K562 (cell line): ENCODE measurements at regions not wholly inside any gene's neighbourhood (a gene's known extent, or its start where the extent isn't known, plus 50 kb on each side); places are given as distances from the start of the nearest gene placed in this dataset.

Experiments used
- ATAC-seq: fragments of 200-7000 bp; cut with Tn5 transposase; 3 replicates; pipeline ENCODE4 v1.9.1; 2020; ENCODE audit warnings: moderate library complexity
- BruUV-seq: library from RNA; stranded (reverse); fragments of 400-500 nt; replicated peaks from 2 replicates; lab custom pipeline; 2021; lab: Mats Ljungman, UMichigan
- CTCF ChIA-PET: fragments of 300-600 bp; formaldehyde crosslinking; extraction: SDS; loops from one replicate; lab custom pipeline; 2021; ENCODE audit warnings: low intra/inter-chr PET ratio; lab: Yijun Ruan, JAX
- POLR2A ChIA-PET: fragments of 300-600, 350-650 bp; sonication (Branson Sonifier 250); formaldehyde crosslinking; extraction: SDS; loops from one replicate; lab custom pipeline; 2021; ENCODE audit warnings: antibody characterized with exemption, inconsistent platforms; lab: Yijun Ruan, JAX
- DNase-seq, 4 experiments: peaks; one replicate each; pipeline versions ENCODE4 v3.0.0 to v3.0.0-alpha.2; 2011 to 2018; ENCODE audit warnings: low spot score in 3 of 4, mixed read lengths in 3 of 4; ENCODE audit errors: extremely low read depth in 1 of 4
- FAIRE-seq: peaks from 2 replicates; lab custom pipeline; 2011; peaks lifted over from hg19 to GRCh38; lab: Jason Lieb, UNC
- H2AFZ ChIP-seq: 2 replicates; pipeline ENCODE4 v1.6.0; 2011; ENCODE audit warnings: low read depth, low read length, control low read depth, inconsistent platforms
- H3K27ac ChIP-seq: fragments of 200-600 bp; 3 replicates; pipeline ENCODE4 v1.8.0; 2011; ENCODE audit warnings: low read depth, mild to moderate bottlenecking, control low read depth, inconsistent platforms, low read length, moderate library complexity, mixed read lengths; ENCODE audit errors: extremely low read depth
- H3K27me3 ChIP-seq, 2 experiments: fragments of 300-600 bp in 1 of 2; 2 replicates in 1 of 2; 3 replicates in 1 of 2; pipeline versions ENCODE4 v1.6.0 to v1.8.0; 2011; ENCODE audit warnings: inconsistent platforms in 2 of 2, low read length in 2 of 2, mild to moderate bottlenecking in 1 of 2, mixed read lengths in 1 of 2, moderate library complexity in 1 of 2; ENCODE audit not compliant: control insufficient read depth in 2 of 2, insufficient read depth in 2 of 2
- H3K36me3 ChIP-seq: fragments of 300-600 bp; 3 replicates; pipeline ENCODE4 v1.8.0; 2011; ENCODE audit warnings: mild to moderate bottlenecking, low read length, inconsistent platforms; ENCODE audit not compliant: control insufficient read depth, insufficient read depth
- H3K4me1 ChIP-seq, 2 experiments: fragments of 200-600 bp in 1 of 2; replicated peaks in 1 of 2; 2 replicates in 1 of 2; 3 replicates in 1 of 2; pipeline versions ENCODE4 v1.5.1 to v1.8.0; 2011; ENCODE audit warnings: inconsistent platforms in 2 of 2, low read length in 2 of 2, mild to moderate bottlenecking in 1 of 2, mixed read lengths in 1 of 2, moderate library complexity in 1 of 2; ENCODE audit not compliant: control insufficient read depth in 2 of 2, insufficient read depth in 2 of 2
- H3K4me2 ChIP-seq: 2 replicates; pipeline ENCODE4 v1.6.1; 2011; ENCODE audit warnings: low read length, control low read depth, inconsistent platforms, mixed read lengths; ENCODE audit not compliant: insufficient read depth
- H3K4me3 ChIP-seq: fragments of 200-600 bp; sonication (generic), shearing (Covaris generic); 2 replicates; pipeline ENCODE4 v1.5.1; 2016; ENCODE audit warnings: control low read depth, inconsistent platforms
- H3K79me2 ChIP-seq: fragments of 200-600 bp; 3 replicates; pipeline ENCODE4 v1.8.0; 2011; ENCODE audit warnings: low read length, inconsistent platforms; ENCODE audit not compliant: control insufficient read depth, insufficient read depth
- H3K9ac ChIP-seq, 2 experiments: 2 replicates each; pipeline versions ENCODE4 v1.6.0 to v1.6.1; 2011; ENCODE audit warnings: low read depth in 2 of 2, low read length in 2 of 2, control low read depth in 1 of 2, inconsistent platforms in 1 of 2, mild to moderate bottlenecking in 1 of 2, mixed read lengths in 1 of 2; ENCODE audit not compliant: insufficient read depth in 1 of 2
- H3K9me1 ChIP-seq: one replicate; pipeline ENCODE4 v1.6.0; 2011; ENCODE audit warnings: inconsistent platforms, mild to moderate bottlenecking, low read length, moderate library complexity; ENCODE audit not compliant: control insufficient read depth, insufficient read depth
- H3K9me3 ChIP-seq: replicated peaks from 2 replicates; pipeline ENCODE4 v1.5.1; 2011; ENCODE audit warnings: low read depth, low read length, inconsistent platforms; ENCODE audit not compliant: control insufficient read depth, insufficient read depth
- H4K20me1 ChIP-seq: replicated peaks from 2 replicates; pipeline ENCODE4 v1.6.1; 2011; ENCODE audit warnings: low read length, inconsistent platforms, mixed read lengths; ENCODE audit not compliant: control insufficient read depth, insufficient read depth
- BCL6 ChIP-seq: fragments of 250-450 bp; sonication (Bioruptor Pico); IDR thresholded peaks from 2 replicates; pipeline ENCODE4 v1.4.0; 2020
- CBFA2T2 ChIP-seq: fragments of 450-650 bp; conservative IDR thresholded peaks from 2 replicates; pipeline ENCODE4 v1.6.1; 2017; ENCODE audit warnings: mild to moderate bottlenecking
- DIDO1 ChIP-seq: fragments of 450-650 bp; IDR thresholded peaks from 2 replicates; pipeline ENCODE4 v1.6.1; 2016; ENCODE audit warnings: low read depth, missing biosample characterization, missing genetic modification characterization
- HSF4 ChIP-seq: fragments of 250-450 bp; sonication (Bioruptor Pico); IDR thresholded peaks from 2 replicates; pipeline ENCODE4 v2.1.2; 2022; ENCODE audit warnings: mild to moderate bottlenecking, moderate library complexity, borderline replicate concordance
- KAT8 ChIP-seq: fragments of 450-650 bp; IDR thresholded peaks from 2 replicates; pipeline ENCODE4 v1.6.1; 2016; ENCODE audit warnings: low read depth, mild to moderate bottlenecking
- MTF1 ChIP-seq: fragments of 250-450 bp; sonication (Bioruptor Pico); IDR thresholded peaks from 2 replicates; pipeline ENCODE4 v1.9.0; 2021; ENCODE audit warnings: moderate library complexity, mild to moderate bottlenecking, inconsistent platforms, borderline replicate concordance
- NFXL1 ChIP-seq: fragments of 450-650 bp; formaldehyde crosslinking; IDR thresholded peaks from 2 replicates; pipeline ENCODE4 v1.4.0; 2021; ENCODE audit warnings: mild to moderate bottlenecking
- SP2 ChIP-seq: IDR thresholded peaks from 2 replicates; pipeline ENCODE4 v1.6.1; 2011; ENCODE audit warnings: mild to moderate bottlenecking, low read depth, low read length, moderate library complexity; ENCODE audit not compliant: poor library complexity, severe bottlenecking; ENCODE audit errors: extremely low read depth
- XRCC3 ChIP-seq: fragments of 450-650 bp; IDR thresholded peaks from 2 replicates; pipeline ENCODE4 v1.6.1; 2017; ENCODE audit warnings: mild to moderate bottlenecking, moderate library complexity
- ZNF124 ChIP-seq: sonication (generic); formaldehyde crosslinking; IDR thresholded peaks from 2 replicates; pipeline ENCODE4 v1.8.1; 2022; ENCODE audit warnings: missing genetic modification reagents
- ZNF143 ChIP-seq: sonication (generic); formaldehyde crosslinking; IDR thresholded peaks from 2 replicates; pipeline ENCODE4 v1.9.0; 2022; ENCODE audit warnings: mild to moderate bottlenecking, missing genetic modification reagents
- ZNF644 ChIP-seq: fragments of 200-800 bp; sonication (Bioruptor generic); IDR thresholded peaks from 2 replicates; pipeline ENCODE4 v1.6.1; 2016; ENCODE audit warnings: low read depth, missing genetic modification characterization, missing compliant biosample characterization
- in situ Hi-C: fragments of 300-500 bp; cut with MboI; formaldehyde crosslinking; loops from 4 replicates; pipeline ENCODE4 v1.15.0; 2018; ENCODE audit warnings: inconsistent platforms, mixed read lengths
- intact Hi-C: fragments of 100-400 bp; cut with micrococcal nuclease; formaldehyde crosslinking; loops from 2 replicates; pipeline ENCODE4 v1.14.2; 2022
- TF ChIP-seq, protein P1 (sequence below), 2 experiments: IDR thresholded peaks; 2 replicates each; pipeline ENCODE4 v1.6.1; 2011; ENCODE audit warnings: borderline replicate concordance in 1 of 2, control low read depth in 1 of 2, low read depth in 1 of 2, low read length in 1 of 2, mild to moderate bottlenecking in 1 of 2, mixed read lengths in 1 of 2, moderate library complexity in 1 of 2; ENCODE audit not compliant: insufficient read depth in 1 of 2, insufficient read length in 1 of 2, poor library complexity in 1 of 2, severe bottlenecking in 1 of 2; ENCODE audit errors: extremely low read depth in 1 of 2
- TF ChIP-seq, protein P2 (sequence below), 2 experiments: fragments of 450-650 bp; IDR thresholded peaks; 2 replicates each; pipeline ENCODE4 v1.6.1; 2016; ENCODE audit warnings: mild to moderate bottlenecking in 2 of 2, borderline replicate concordance in 1 of 2, low read depth in 1 of 2, moderate library complexity in 1 of 2

DNA sequence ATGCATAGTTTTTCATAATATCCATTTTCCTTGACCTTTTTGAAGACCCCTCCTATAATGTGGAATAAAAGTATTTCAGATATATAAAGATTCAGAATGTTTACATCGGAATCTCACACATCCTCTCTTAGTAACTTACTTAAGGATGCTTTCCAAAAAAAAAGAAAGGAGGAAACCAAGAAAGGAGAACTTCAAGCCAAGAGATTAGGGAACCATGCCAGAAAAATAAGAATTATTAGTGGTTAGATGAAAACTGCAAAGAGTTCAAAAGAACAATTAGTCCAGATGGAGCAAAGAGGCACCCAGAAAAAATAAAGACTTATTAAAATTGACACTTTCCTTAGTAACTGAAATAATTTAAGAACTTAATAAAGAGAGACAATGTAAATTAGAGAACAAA is 179.2 kb downstream of the DUSP6 start (continued):
- TF ChIP-seq ZNF143 (CRISPR knock-in tag) = no peak
- no peak for TF ChIP-seq ZNF644 (tag)
- no peak for TF ChIP-seq DIDO1 (tag)
- no peak for TF ChIP-seq ZNF124 (CRISPR knock-in tag)

DNA sequence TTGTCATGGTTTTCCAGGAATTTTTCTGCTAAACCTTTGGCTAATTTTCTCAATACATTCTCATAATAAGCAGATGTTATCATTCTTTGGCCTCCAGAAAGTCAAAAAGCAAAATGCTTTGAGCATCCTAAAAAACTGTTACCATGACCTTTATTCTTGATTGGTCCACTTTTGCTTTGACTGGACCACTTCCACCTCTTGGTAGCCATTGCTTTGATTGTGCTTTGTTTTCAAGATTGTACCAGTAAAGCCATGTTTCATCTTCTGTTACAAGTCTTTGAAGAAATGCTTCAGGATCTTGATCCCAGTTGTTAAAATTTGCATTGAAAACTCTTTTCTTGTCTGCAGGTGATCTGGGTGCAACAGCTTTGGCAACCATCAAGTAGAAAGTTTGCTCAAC is 180.1 kb downstream of the DUSP6 start:
- Histone ChIP-seq H3K4me3 (no peak overlapping the region), H3K4me1 (no peaks in the 10 kb centered on the region), H3K27ac (no peak overlapping the region), H3K9me1 (no peaks in the 10 kb centered on the region), H3K9me3 (no peaks in the 10 kb centered on the region), H3K9ac (no peak overlapping the region), H4K20me1 (no peaks in the 10 kb centered on the region), H2AFZ (no peak overlapping the region), H3K4me2 (no peak overlapping the region), H3K36me3 (no peaks in the 10 kb centered on the region), H3K27me3 (no peaks in the 10 kb centered on the region), H3K79me2 (no peaks in the 10 kb centered on the region)
- intact Hi-C loops = no loop called here
- FAIRE-seq (no peak), DNase-seq (no peak), ATAC-seq (no peak)
- BruUV-seq = no TSS peak
- in situ Hi-C loops = no loop called here
- POLR2A ChIA-PET = no interaction called here
- CTCF ChIA-PET = no interaction called here
- TF ChIP-seq HSF4 (no peak), CBFA2T2 (no peak), BCL6 (no peak), NFXL1 (CRISPR knock-in tag) (no peak), ZNF124 (CRISPR knock-in tag) (no peak), SP2 (no peak), KAT8 (no peak), MTF1 (CRISPR knock-in tag) (no peak), XRCC3 (no peak)
- TF ChIP-seq, protein P1, sequence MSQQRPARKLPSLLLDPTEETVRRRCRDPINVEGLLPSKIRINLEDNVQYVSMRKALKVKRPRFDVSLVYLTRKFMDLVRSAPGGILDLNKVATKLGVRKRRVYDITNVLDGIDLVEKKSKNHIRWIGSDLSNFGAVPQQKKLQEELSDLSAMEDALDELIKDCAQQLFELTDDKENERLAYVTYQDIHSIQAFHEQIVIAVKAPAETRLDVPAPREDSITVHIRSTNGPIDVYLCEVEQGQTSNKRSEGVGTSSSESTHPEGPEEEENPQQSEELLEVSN (IDR thresholded peaks at IDR 0.05; ENCODE audit: borderline replicate concordance in 1 of 2, extremely low read depth in 1 of 2, insufficient read depth in 1 of 2, insufficient read length in 1 of 2, low read depth in 1 of 2, low read length in 1 of 2, poor library complexity in 1 of 2, severe bottlenecking in 1 of 2) = no peak
- TF ChIP-seq, protein P2, sequence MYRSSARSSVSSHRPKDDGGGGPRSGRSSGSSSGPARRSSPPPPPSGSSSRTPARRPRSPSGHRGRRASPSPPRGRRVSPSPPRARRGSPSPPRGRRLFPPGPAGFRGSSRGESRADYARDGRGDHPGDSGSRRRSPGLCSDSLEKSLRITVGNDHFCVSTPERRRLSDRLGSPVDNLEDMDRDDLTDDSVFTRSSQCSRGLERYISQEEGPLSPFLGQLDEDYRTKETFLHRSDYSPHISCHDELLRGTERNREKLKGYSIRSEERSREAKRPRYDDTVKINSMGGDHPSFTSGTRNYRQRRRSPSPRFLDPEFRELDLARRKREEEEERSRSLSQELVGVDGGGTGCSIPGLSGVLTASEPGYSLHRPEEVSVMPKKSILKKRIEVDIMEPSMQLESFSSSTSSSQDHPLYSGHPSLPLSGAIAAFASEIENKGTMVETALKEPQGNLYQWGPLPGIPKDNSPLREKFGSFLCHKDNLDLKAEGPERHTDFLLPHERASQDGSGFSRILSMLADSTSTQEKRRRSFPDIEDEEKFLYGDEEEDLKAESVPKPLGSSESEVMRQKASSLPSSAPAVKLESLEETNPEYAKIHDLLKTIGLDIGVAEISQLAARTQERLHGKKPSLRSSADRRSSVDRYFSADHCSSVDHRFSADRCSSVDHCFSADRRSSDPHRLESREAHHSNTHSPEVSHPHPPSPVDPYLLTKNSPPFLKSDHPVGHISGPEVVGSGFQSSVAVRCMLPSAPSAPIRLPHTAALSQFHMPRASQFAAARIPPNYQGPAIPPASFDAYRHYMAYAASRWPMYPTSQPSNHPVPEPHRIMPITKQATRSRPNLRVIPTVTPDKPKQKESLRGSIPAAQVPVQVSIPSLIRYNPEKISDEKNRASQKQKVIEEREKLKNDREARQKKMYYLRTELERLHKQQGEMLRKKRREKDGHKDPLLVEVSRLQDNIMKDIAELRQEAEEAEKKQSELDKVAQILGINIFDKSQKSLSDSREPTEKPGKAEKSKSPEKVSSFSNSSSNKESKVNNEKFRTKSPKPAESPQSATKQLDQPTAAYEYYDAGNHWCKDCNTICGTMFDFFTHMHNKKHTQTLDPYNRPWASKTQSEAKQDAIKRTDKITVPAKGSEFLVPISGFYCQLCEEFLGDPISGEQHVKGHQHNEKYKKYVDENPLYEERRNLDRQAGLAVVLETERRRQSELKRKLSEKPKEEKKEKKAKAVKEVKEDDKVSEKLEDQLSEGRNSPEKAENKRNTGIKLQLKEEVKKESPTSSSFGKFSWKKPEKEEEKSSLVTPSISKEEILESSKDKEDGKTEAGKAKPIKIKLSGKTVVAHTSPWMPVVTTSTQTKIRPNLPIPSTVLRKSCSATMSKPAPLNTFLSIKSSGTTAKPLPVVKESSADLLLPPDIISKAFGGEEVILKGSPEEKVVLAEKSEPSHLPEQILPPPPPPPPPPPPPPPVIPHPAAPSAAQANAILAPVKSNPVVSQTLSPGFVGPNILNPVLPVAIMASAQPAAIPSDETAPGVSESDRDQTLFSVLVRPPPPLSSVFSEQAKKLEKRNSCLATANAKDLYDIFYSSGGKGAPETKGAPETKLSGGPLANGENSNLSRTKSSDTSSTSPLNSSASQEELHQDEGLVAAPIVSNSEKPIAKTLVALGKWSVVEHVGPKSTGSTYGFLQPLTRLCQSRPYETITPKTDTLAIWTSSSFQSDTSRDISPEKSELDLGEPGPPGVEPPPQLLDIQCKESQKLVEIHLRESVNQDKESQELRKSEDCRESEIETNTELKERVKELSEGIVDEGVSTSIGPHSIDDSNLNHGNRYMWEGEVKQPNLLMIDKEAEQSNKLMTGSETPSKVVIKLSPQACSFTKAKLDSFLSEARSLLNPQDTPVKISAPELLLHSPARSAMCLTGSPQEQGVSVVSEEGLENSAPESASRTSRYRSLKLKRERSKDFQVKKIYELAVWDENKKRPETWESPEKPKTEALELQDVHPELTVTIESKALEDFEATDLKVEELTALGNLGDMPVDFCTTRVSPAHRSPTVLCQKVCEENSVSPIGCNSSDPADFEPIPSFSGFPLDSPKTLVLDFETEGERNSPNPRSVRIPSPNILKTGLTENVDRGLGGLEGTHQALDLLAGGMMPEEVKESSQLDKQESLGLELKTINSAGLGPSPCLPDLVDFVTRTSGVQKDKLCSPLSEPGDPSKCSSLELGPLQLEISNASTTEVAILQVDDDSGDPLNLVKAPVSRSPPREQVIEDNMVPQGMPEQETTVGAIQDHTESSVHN (IDR thresholded peaks at IDR 0.05; ENCODE audit: borderline replicate concordance in 1 of 2, low read depth in 1 of 2) = no peak
